ENCODE measurements at regions not wholly inside any gene's neighbourhood (a gene's known extent, or its start where the extent isn't known, plus 50 kb on each side); places are given as distances from the start of the nearest gene placed in this dataset.

DNA sequence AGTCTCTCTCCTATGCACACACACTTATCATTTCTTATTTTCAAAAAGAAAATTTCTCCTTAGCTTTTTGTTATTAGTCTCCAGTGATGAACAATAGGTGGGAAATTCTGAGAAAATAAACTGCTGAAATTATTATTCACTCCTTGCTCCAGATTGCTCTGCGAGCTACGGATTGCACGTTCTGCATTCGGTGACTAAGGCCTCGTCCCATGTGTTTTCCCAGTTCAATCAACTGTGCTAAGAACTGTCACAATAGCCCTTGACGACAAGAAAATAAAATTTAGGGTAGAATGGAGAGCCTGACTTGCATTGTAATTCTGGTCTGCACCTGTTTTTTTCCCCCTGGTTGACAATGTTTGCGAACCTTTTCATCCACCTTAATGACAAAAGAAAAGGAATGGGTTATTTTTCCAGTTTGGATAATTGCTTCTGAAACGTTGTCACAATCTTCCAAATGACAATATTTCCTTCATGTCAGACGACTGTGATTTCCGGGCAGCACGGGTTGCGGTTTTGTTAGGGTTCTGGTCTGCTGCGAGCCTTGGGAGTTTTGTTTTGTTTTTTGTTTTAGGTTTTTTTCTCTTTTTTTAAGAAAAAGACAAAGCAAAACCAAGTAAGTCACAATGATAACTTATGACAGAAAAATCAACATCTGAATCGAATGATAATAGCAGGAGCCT, 124.5 kb upstream of the NOCT start:
- no peak for ATAC-seq
- Mint-ChIP-seq H3K27ac (no peak overlapping the region), H3K9me3 (no peaks in the 10 kb centered on the region), H3K4me1 (no peaks in the 10 kb centered on the region), H3K36me3 (no peaks in the 10 kb centered on the region), H3K27me3 (peaks cover 14% of the 10 kb centered on the region), H3K4me3 (no peak overlapping the region)

DNA sequence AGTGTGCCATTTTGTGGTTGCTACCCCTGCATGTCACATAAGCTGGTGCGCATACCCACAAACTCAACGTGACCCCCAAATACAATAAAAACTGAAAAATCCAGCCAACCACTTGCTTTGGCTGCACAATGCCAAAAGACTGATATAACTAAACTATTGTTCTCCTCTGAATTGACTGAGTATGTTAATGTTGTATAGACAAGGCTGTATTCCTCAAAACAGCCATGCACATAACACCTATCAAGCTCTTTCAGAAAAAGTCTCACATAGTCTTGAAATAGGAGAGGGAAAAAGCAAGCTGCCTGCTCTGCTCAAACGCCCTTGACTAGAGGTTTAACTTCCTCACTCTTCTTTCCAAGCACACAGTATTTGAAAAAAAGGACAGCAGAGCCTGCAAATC, 126.4 kb upstream of the NOCT start:
- Mint-ChIP-seq H3K4me3 (no peak overlapping the region), H3K27ac (no peak overlapping the region), H3K4me1 (no peaks in the 10 kb centered on the region), H3K9me3 (no peaks in the 10 kb centered on the region), H3K27me3 (peaks cover 14% of the 10 kb centered on the region), H3K36me3 (no peaks in the 10 kb centered on the region)
- ATAC-seq, result no peak

DNA sequence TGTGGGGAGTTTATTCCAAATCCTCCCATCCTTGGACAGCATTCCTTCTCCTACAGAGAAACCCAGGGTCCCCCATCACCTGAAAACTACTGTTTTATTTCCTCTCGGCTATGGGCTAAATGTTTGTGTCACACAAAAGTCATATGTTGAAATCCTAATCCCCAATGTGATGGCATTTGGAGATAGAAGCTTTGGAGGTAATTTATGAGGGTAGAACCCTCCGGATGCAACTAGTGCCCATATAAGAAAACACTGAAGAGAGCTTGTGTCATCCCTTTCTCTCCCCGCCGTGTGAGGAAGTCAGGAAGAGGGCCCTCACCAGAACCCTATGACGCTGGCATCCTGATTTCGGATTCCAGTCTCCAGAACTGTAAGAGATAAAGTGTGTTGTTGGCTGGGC, 127.8 kb upstream of the NOCT start:
- Mint-ChIP-seq H3K4me1 (no peaks in the 10 kb centered on the region), H3K27ac (no peak overlapping the region), H3K36me3 (no peaks in the 10 kb centered on the region), H3K9me3 (no peaks in the 10 kb centered on the region), H3K4me3 (no peak overlapping the region), H3K27me3 (peaks cover 14% of the 10 kb centered on the region)
- ATAC-seq, result no peak

DNA sequence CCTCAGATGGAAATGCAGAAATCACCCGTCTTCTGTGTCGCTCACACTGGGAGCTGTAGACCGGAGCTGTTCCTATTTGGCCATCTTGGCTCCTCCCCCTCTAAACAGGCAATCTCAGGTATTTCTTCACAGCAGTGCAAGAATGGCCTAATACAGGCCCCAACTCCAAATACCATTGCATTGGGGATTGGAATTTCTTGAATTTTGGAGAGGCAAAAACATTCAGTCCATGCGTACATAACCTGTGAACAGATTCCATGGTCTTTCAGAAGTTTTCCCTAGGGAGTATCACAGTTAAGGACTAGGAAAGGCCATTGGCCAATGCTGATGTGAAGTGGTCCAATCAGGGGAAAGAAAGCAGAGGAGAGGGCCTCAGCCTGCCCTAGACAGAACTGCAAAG, 128.2 kb upstream of the NOCT start:
- H3K4me1 Mint-ChIP-seq, result no peaks in the 10 kb centered on the region
- no peaks in the 10 kb centered on the region for H3K9me3 Mint-ChIP-seq
- ATAC-seq, result no peak
- H3K27ac Mint-ChIP-seq, result no peak overlapping the region
- no peak overlapping the region for H3K4me3 Mint-ChIP-seq
- H3K27me3 Mint-ChIP-seq, result peaks cover 14% of the 10 kb centered on the region
- H3K36me3 Mint-ChIP-seq, result no peaks in the 10 kb centered on the region

- Mint-ChIP-seq H3K27ac (no peak overlapping the region), H3K4me1 (no peaks in the 10 kb centered on the region), H3K4me3 (no peak overlapping the region), H3K36me3 (no peaks in the 10 kb centered on the region), H3K9me3 (no peaks in the 10 kb centered on the region), H3K27me3 (peaks cover 11% of the 10 kb centered on the region)
- no peak for ATAC-seq
Measured at GRCh38 chr4:138879757-138880156, 135.8 kb upstream of the NOCT start.

DNA sequence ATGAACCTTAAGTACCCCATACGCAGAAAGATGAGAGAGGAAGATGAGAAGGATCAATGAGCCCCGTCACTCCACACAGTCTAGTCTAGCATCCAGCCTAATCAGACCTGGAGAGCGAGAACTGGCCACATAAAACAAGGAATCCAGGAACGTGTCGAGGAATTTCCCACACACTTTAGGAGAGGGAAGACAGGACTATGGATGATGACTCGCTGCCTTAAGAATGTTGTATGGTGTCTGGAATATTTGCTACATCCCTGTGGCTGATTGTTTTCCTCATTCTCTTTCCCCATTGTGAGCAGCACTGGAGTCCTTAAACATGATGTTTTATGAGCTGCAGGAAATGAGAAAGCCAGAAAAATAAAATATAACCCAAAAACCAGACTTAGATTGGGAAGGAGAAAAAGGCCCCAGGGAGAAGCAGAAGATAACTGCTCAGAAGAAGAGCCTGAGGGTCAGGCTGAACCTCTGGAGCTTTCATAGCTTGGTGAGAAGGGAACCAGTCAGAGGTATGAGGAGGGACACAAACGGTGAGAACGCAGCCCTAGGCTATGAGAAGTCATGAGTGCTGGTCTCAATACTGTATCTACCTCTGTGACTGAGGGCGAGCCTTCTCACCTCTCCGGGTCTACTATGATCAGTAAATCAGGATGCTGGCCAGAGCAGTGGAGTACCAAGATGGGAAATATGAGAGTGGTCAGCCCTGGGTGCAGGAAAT, 139.5 kb upstream of the NOCT start:
- Mint-ChIP-seq H3K9me3 (no peaks in the 10 kb centered on the region), H3K36me3 (no peaks in the 10 kb centered on the region), H3K4me3 (no peak overlapping the region), H3K27ac (no peak overlapping the region), H3K27me3 (peaks cover 22% of the 10 kb centered on the region), H3K4me1 (no peaks in the 10 kb centered on the region)
- ATAC-seq, result no peak

- no peak for ATAC-seq
- Mint-ChIP-seq H3K27me3 (peaks cover 22% of the 10 kb centered on the region), H3K36me3 (no peaks in the 10 kb centered on the region), H3K27ac (no peak overlapping the region), H3K9me3 (no peaks in the 10 kb centered on the region), H3K4me3 (no peak overlapping the region), H3K4me1 (no peaks in the 10 kb centered on the region)
Measured at GRCh38 chr4:138871555-138871875, 144.1 kb upstream of the NOCT start.

DNA sequence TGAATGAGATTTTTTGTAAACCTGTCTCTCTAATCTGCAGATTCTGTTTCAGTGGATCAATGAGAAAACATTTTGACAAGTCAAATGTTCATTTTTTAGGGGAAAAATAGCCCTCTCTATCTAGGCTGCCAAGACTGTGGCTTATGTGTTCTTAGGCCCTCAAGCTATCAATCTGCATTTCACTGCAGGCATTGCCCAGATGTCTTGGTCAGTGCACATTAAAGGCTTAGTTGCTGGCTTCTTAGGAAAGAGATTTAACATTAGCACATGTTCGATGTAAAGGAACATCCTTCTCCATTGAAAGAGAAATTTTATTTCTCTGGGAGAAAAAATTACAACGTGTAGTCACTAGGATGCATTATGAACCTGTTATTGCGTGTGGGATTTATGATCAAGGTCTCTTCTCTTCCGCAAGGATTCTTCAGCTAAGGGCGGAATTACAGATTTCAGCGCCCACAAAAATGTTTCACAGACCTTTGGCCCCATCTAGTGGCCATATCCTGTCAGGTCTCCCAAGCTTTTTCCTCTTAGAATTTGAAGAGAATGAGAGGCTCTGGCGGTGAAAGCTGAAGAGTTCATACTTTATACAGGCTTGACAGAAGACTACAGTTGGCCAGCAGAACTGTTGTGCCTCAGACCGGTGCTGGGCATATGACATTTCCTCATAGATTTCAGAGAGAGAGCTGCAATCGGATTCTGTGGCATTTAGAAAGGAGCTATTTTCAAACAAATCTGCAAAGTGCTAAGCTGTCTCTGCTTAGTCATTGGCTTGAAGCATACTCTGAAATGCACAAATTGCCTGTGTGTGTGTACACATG, 144.6 kb upstream of the NOCT start:
- Mint-ChIP-seq H3K9me3 (no peaks in the 10 kb centered on the region), H3K36me3 (no peaks in the 10 kb centered on the region), H3K27me3 (peaks cover 22% of the 10 kb centered on the region), H3K4me1 (no peaks in the 10 kb centered on the region), H3K4me3 (no peak overlapping the region), H3K27ac (no peak overlapping the region)
- no peak for ATAC-seq

DNA sequence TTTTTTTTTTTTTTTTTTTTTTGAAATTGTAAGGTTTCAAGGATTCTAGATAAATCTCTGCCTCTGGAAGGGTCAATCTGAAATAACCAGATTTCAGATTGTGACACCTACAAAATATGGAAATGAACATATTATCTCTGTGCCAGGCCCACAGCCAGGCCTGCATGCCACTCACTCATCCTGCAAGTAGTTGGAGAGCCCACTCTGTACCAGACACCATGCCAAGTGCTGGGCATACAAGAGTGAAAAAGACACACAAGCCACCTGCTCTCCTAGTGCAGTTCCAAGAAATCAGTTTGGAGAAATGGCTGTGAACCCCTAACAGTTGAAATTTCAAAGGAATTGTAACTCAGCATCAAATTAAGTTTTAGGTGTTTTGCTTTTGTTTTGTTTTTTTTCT, 145.9 kb upstream of the NOCT start:
- Mint-ChIP-seq H3K4me1 (no peaks in the 10 kb centered on the region), H3K9me3 (no peaks in the 10 kb centered on the region), H3K27ac (no peak overlapping the region), H3K4me3 (no peak overlapping the region), H3K27me3 (peaks cover 11% of the 10 kb centered on the region), H3K36me3 (no peaks in the 10 kb centered on the region)
- ATAC-seq, result no peak

DNA sequence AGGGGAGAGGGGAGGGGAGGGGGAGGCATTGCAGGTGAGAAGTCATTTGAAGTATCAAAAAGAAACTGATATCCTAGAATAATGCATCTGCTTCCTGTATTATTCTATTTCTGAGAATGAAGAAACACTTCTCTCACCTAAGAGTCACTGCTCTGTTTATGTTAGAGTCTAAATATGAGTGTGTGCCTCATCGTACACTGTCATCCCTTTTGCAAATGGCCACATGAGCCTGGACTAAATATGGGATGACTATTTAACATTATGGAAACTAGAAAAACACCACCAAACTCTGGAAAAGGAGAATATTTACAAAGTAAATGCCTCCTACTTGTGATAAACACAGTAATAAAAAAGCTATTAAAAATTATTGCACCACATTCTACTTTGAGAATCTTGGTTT, 146.4 kb upstream of the NOCT start:
- no peaks in the 10 kb centered on the region for H3K9me3 Mint-ChIP-seq
- H3K36me3 Mint-ChIP-seq, result no peaks in the 10 kb centered on the region
- H3K27ac Mint-ChIP-seq, result no peak overlapping the region
- no peak overlapping the region for H3K4me3 Mint-ChIP-seq
- no peaks in the 10 kb centered on the region for H3K4me1 Mint-ChIP-seq
- H3K27me3 Mint-ChIP-seq, result peaks cover 6% of the 10 kb centered on the region
- ATAC-seq, result no peak

DNA sequence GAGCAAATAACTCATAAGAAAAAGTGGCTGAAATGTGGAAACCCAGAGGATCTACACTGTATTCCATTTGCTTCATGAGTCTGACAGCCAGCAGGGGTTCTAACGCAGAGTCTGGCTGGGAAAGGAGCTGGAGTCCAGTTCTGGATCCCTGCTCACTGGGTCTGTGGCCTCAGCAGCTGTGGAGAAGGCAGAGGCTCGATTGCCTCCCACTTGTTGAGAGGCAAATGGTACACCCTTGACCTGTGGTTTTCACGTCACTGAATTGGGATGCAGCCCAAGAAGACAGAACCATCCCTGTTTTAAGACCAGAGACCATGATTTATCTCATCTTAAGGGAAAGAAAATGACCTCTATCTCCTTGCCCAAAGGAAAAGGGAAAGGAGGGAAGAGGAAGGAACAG, 147.0 kb upstream of the NOCT start:
- H3K4me3 Mint-ChIP-seq, result no peak overlapping the region
- H3K4me1 Mint-ChIP-seq, result no peaks in the 10 kb centered on the region
- H3K9me3 Mint-ChIP-seq, result no peaks in the 10 kb centered on the region
- no peaks in the 10 kb centered on the region for H3K27me3 Mint-ChIP-seq
- no peaks in the 10 kb centered on the region for H3K36me3 Mint-ChIP-seq
- ATAC-seq, result no peak
- no peak overlapping the region for H3K27ac Mint-ChIP-seq

DNA sequence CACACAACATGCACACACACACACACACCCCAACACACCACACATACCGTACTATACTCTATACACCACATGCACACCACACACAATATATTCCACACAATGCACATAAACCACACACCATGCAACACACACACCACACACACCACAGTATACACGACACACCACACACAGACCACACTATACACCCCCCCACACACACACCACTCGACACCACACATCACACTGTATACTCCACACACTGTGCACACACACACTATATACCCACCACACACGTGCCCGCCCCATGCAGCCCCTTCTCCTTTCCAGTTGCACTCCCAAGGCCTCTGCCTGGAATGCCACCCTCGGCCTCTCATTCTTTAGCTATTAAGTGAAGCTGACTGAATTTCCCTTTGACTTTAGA, 148.2 kb upstream of the NOCT start:
- H3K4me3 Mint-ChIP-seq, result no peak overlapping the region
- H3K27me3 Mint-ChIP-seq, result peaks cover 2% of the 10 kb centered on the region
- no peak for ATAC-seq

GRCh38 chr4:138866314-138866713, 149.3 kb upstream of the NOCT start:
- ATAC-seq, result no peak
- H3K27me3 Mint-ChIP-seq, result peaks cover 13% of the 10 kb centered on the region
- H3K9me3 Mint-ChIP-seq, result no peaks in the 10 kb centered on the region
- H3K36me3 Mint-ChIP-seq, result no peaks in the 10 kb centered on the region
- H3K4me1 Mint-ChIP-seq, result no peaks in the 10 kb centered on the region
- no peak overlapping the region for H3K4me3 Mint-ChIP-seq
- no peak overlapping the region for H3K27ac Mint-ChIP-seq

More for the DNA sequence above, 148.2 kb upstream of the NOCT start:
- Mint-ChIP-seq H3K9me3 (no peaks in the 10 kb centered on the region), H3K27ac (no peak overlapping the region), H3K36me3 (no peaks in the 10 kb centered on the region), H3K4me1 (no peaks in the 10 kb centered on the region)

GRCh38 chr4:138865765-138866164, 149.8 kb upstream of the NOCT start:
- ATAC-seq, result no peak
- no peaks in the 10 kb centered on the region for H3K36me3 Mint-ChIP-seq
- peaks cover 16% of the 10 kb centered on the region for H3K27me3 Mint-ChIP-seq
- H3K4me3 Mint-ChIP-seq, result no peak overlapping the region
- no peaks in the 10 kb centered on the region for H3K9me3 Mint-ChIP-seq
- H3K27ac Mint-ChIP-seq, result no peak overlapping the region
- H3K4me1 Mint-ChIP-seq, result no peaks in the 10 kb centered on the region

DNA sequence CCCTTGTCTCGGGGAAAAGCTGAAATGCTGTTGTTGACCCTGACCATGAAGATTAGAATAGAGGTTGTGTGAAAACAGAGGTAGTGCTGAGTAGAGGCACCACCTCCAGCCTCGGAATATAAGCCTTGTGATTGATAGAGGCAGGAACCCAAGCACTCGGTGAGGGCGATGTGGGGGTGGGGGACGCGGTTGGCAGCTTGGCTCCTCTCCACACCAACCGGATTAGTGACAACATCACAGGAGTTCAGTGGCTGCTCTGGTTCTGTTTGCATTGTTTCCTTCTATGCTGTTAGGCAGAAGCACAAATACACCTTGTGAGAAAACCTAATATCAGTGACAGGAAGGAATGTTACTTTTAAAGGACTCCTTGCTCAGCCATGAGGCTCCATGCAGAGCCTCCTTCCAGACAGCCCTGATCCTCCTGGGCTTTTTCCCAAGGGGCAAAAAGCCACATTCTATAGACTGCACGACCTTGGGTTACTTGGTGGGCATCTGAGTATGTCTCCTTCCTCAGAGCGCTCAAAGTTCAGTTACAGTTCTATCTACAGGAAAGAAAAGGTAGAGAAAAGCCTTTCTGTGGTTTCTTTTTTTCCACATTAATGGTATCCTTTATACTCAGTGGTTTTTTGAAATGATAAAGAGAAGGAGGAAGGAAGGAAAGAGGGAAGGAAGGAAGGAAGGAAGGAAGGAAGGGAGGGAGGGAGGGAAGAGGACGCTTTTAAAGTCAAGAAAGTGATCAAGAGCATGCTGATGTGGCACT, 150.4 kb upstream of the NOCT start:
- ATAC-seq, result no peak
- H3K27me3 Mint-ChIP-seq, result peaks cover 16% of the 10 kb centered on the region
- no peak overlapping the region for H3K4me3 Mint-ChIP-seq
- H3K9me3 Mint-ChIP-seq, result no peaks in the 10 kb centered on the region
- no peaks in the 10 kb centered on the region for H3K4me1 Mint-ChIP-seq
- H3K27ac Mint-ChIP-seq, result no peak overlapping the region
- H3K36me3 Mint-ChIP-seq, result no peaks in the 10 kb centered on the region
